Activated CD8-positive, alpha-beta memory T cell treated with anti-CD3 and anti-CD28 coated beads, Interleukin-2, amount 50 U/mL, for 4 hours (primary cell): ENCODE measurements at regions not wholly inside any gene's neighbourhood (a gene's known extent, or its start where the extent isn't known, plus 50 kb on each side); places are given as distances from the start of the nearest gene placed in this dataset.

ENCODE experiments used
- DNase-seq: peaks from one replicate; pipeline ENCODE4 v3.0.0-alpha.2; 2020

- DNase-seq, result no peak
Measured at GRCh38 chr5:8332666-8333445, 463.9 kb downstream of the MTRR start.

GRCh38 chr5:8333485-8333884 lies 464.5 kb downstream of the MTRR start:
- no peak for DNase-seq

- DNase-seq, result no peak
Measured at GRCh38 chr5:8333977-8334376, 465.0 kb downstream of the MTRR start.

GRCh38 chr5:8340261-8340660 lies 471.3 kb downstream of the MTRR start:
- DNase-seq, result no peak

GRCh38 chr5:8340739-8341344 lies 471.9 kb downstream of the MTRR start:
- no peak for DNase-seq

GRCh38 chr5:8341406-8341805 lies 472.5 kb downstream of the MTRR start:
- no peak for DNase-seq

GRCh38 chr5:8347984-8348383 lies 479.0 kb downstream of the MTRR start:
- DNase-seq, result no peak

GRCh38 chr5:8349855-8350254 lies 480.9 kb downstream of the MTRR start:
- DNase-seq, result no peak

GRCh38 chr5:8350644-8351339 lies 481.8 kb downstream of the MTRR start:
- no peak for DNase-seq

- no peak for DNase-seq
Measured at GRCh38 chr5:8355981-8356380, 487.0 kb downstream of the MTRR start.

GRCh38 chr5:8360012-8360411 lies 491.1 kb downstream of the MTRR start:
- DNase-seq, result no peak

GRCh38 chr5:8362495-8362894 lies 493.5 kb downstream of the MTRR start:
- DNase-seq, result no peak

GRCh38 chr5:8363138-8363537 lies 494.2 kb downstream of the MTRR start:
- DNase-seq, result no peak

GRCh38 chr5:8366266-8366665 lies 497.3 kb downstream of the MTRR start:
- DNase-seq, result no peak

GRCh38 chr5:8376478-8376877 lies 507.5 kb downstream of the MTRR start:
- no peak for DNase-seq

- DNase-seq, result no peak
Measured at GRCh38 chr5:8381972-8382371, 513.0 kb downstream of the MTRR start.

GRCh38 chr5:8382456-8382855 lies 513.5 kb downstream of the MTRR start:
- DNase-seq, result no peak

- DNase-seq, result no peak
Measured at GRCh38 chr5:8383616-8384015, 514.7 kb downstream of the MTRR start.

- no peak for DNase-seq
Measured at GRCh38 chr5:8386719-8387288, 517.9 kb downstream of the MTRR start.

GRCh38 chr5:8391911-8392310 lies 523.0 kb downstream of the MTRR start:
- no peak for DNase-seq

GRCh38 chr5:8393240-8393639 lies 524.3 kb downstream of the MTRR start:
- DNase-seq, result no peak

- no peak for DNase-seq
Measured at GRCh38 chr5:8394965-8395364, 526.0 kb downstream of the MTRR start.

GRCh38 chr5:8396246-8396645 lies 527.3 kb downstream of the MTRR start:
- no peak for DNase-seq

- no peak for DNase-seq
Measured at GRCh38 chr5:8396756-8397155, 527.8 kb downstream of the MTRR start.
